Neural progenitor cell (in vitro differentiated cells): ENCODE measurements at regions not wholly inside any gene's neighbourhood (a gene's known extent, or its start where the extent isn't known, plus 50 kb on each side); places are given as distances from the start of the nearest gene placed in this dataset.

Experiments
- EZH2 ChIP-seq: fragments of 200-600 bp; sonication (generic); IDR thresholded peaks from 2 replicates; pipeline ENCODE4 v1.6.1; 2017; ENCODE audit warnings: antibody characterized with exemption, mild to moderate bottlenecking, moderate library complexity
- EZH2phosphoT487 ChIP-seq: fragments of 200-600 bp; sonication (generic); IDR thresholded peaks from 2 replicates; pipeline ENCODE4 v1.6.1; 2017; ENCODE audit warnings: antibody characterized with exemption
- TF ChIP-seq, protein P1 (sequence below): fragments of 200-600 bp; sonication (generic); IDR thresholded peaks from 2 replicates; pipeline ENCODE4 v1.5.1; 2017; ENCODE audit warnings: antibody characterized with exemption, mild to moderate bottlenecking

DNA sequence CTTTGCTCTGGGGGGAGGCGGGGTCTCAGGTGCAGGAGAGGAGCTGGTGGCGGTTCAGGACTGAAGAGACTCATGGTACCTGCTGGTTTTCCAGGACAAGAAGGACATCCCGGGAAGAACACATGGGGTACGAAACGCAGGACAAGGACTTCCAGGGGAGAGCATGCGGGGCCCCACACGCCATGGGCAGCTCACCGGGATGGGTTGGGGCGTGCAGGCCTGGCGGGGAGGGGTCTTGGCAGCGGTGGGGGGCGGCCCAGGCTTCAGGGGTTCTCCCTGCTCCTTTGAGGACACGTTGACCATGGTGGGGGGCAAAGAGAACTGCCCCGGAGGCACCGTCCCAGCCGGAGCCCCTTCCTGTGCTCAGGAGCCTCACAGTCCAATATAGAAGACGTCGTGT lies 673.2 kb downstream of the BRD1 start:
- TF ChIP-seq, protein P1, sequence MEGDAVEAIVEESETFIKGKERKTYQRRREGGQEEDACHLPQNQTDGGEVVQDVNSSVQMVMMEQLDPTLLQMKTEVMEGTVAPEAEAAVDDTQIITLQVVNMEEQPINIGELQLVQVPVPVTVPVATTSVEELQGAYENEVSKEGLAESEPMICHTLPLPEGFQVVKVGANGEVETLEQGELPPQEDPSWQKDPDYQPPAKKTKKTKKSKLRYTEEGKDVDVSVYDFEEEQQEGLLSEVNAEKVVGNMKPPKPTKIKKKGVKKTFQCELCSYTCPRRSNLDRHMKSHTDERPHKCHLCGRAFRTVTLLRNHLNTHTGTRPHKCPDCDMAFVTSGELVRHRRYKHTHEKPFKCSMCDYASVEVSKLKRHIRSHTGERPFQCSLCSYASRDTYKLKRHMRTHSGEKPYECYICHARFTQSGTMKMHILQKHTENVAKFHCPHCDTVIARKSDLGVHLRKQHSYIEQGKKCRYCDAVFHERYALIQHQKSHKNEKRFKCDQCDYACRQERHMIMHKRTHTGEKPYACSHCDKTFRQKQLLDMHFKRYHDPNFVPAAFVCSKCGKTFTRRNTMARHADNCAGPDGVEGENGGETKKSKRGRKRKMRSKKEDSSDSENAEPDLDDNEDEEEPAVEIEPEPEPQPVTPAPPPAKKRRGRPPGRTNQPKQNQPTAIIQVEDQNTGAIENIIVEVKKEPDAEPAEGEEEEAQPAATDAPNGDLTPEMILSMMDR = no peak
- no peak for TF ChIP-seq EZH2
- TF ChIP-seq EZH2phosphoT487 = no peak
